ENCODE measurements at regions not wholly inside any gene's neighbourhood (a gene's known extent, or its start where the extent isn't known, plus 50 kb on each side); places are given as distances from the start of the nearest gene placed in this dataset.

DNA sequence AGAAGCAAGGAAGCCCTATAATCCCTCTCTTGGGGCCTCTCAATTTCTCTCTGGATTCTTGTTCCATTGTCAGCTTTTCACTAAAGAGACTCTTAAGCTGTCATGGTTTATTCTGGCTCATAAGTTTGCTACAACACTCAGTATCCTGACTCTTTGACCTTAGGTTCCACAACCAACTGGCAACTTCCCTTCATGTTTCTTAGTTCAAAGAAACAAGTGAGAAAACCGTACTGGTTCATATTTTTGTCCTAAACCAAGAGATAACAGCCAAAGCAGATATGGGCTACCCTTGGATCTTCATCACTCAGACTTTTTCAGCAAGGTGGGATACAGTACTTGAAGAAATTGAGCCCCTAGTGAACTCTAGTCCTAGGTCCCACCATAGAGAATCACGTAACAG lies 109.9 kb upstream of the CRIM1 start:
- TF ChIP-seq EZH2 (IDR thresholded peaks at IDR 0.05; ENCODE audit: low read length, unreplicated experiment) (no peak), EZH2phosphoT487 (IDR thresholded peaks at IDR 0.05; ENCODE audit: borderline replicate concordance, low read length) (no peak)
- TF ChIP-seq, protein P1, sequence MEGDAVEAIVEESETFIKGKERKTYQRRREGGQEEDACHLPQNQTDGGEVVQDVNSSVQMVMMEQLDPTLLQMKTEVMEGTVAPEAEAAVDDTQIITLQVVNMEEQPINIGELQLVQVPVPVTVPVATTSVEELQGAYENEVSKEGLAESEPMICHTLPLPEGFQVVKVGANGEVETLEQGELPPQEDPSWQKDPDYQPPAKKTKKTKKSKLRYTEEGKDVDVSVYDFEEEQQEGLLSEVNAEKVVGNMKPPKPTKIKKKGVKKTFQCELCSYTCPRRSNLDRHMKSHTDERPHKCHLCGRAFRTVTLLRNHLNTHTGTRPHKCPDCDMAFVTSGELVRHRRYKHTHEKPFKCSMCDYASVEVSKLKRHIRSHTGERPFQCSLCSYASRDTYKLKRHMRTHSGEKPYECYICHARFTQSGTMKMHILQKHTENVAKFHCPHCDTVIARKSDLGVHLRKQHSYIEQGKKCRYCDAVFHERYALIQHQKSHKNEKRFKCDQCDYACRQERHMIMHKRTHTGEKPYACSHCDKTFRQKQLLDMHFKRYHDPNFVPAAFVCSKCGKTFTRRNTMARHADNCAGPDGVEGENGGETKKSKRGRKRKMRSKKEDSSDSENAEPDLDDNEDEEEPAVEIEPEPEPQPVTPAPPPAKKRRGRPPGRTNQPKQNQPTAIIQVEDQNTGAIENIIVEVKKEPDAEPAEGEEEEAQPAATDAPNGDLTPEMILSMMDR (conservative IDR thresholded peaks at IDR 0.05; ENCODE audit: low read depth, low read length): no peak
